Upper lobe of right lung (tissue), 1 donor: ENCODE measurements at regions not wholly inside any gene's neighbourhood (a gene's known extent, or its start where the extent isn't known, plus 50 kb on each side); places are given as distances from the start of the nearest gene placed in this dataset.

Experiments used
- ATAC-seq: fragments of 200-7000 bp; cut with Tn5 transposase; one replicate; pipeline ENCODE4 v1.9.1; 2020; ENCODE audit warnings: mild to moderate bottlenecking, moderate library complexity
- DNase-seq: peaks from one replicate; pipeline ENCODE4 v3.0.0-alpha.2; 2020
- H3K27ac ChIP-seq: fragments of 200-600 bp; one replicate; pipeline ENCODE4 v1.8.0; 2022
- H3K27me3 ChIP-seq: fragments of 200-600 bp; one replicate; pipeline ENCODE4 v1.8.0; 2022; ENCODE audit warnings: mild to moderate bottlenecking
- H3K36me3 ChIP-seq: fragments of 200-600 bp; one replicate; pipeline ENCODE4 v1.8.0; 2022
- H3K4me1 ChIP-seq: fragments of 200-600 bp; one replicate; pipeline ENCODE4 v1.8.0; 2022
- H3K4me3 ChIP-seq: fragments of 200-600 bp; one replicate; pipeline ENCODE4 v1.8.0; 2022; ENCODE audit warnings: mild to moderate bottlenecking
- H3K9me3 ChIP-seq: fragments of 200-600 bp; one replicate; pipeline ENCODE4 v1.8.0; 2022
- intact Hi-C: fragments of 100-400 bp; cut with DNase I; formaldehyde crosslinking; loops from one replicate; pipeline ENCODE4 v1.11.0; 2022
- TF ChIP-seq, protein P1 (sequence below): fragments of 200-600 bp; IDR thresholded peaks from one replicate; pipeline ENCODE4 v1.8.0; 2022; ENCODE audit warnings: antibody characterized with exemption
- donor health status: DM: no; HTN: yes; CAD: no; lungs with severe emphysema.

DNA sequence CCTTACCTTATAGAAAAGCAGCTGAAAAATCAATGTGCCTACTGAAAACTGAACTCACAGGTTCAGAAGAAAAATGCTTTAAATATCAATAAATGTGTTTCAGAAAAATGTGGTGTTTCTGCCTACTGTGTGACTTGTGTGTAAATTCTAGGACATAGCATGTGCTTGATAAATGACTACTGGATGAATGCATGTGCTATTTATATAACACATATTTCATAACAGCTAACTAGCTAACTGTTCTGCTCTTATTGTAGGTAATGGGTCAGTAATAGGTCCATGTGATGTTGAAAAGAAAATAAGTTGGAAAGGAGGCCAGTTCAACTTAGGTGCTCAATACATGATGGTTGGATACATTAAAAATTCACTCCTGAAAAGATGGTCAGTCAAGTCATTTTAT is 993.0 kb upstream of the LCORL start:
- Histone ChIP-seq H3K27ac (no peak overlapping the region), H3K9me3 (no peaks in the 10 kb centered on the region), H3K4me3 (no peak overlapping the region), H3K27me3 (no peaks in the 10 kb centered on the region), H3K36me3 (no peaks in the 10 kb centered on the region), H3K4me1 (no peaks in the 10 kb centered on the region)
- TF ChIP-seq, protein P1, sequence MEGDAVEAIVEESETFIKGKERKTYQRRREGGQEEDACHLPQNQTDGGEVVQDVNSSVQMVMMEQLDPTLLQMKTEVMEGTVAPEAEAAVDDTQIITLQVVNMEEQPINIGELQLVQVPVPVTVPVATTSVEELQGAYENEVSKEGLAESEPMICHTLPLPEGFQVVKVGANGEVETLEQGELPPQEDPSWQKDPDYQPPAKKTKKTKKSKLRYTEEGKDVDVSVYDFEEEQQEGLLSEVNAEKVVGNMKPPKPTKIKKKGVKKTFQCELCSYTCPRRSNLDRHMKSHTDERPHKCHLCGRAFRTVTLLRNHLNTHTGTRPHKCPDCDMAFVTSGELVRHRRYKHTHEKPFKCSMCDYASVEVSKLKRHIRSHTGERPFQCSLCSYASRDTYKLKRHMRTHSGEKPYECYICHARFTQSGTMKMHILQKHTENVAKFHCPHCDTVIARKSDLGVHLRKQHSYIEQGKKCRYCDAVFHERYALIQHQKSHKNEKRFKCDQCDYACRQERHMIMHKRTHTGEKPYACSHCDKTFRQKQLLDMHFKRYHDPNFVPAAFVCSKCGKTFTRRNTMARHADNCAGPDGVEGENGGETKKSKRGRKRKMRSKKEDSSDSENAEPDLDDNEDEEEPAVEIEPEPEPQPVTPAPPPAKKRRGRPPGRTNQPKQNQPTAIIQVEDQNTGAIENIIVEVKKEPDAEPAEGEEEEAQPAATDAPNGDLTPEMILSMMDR, result no peak
- no peak for ATAC-seq
- intact Hi-C loops, result no loop called here
- DNase-seq, result no peak

DNA sequence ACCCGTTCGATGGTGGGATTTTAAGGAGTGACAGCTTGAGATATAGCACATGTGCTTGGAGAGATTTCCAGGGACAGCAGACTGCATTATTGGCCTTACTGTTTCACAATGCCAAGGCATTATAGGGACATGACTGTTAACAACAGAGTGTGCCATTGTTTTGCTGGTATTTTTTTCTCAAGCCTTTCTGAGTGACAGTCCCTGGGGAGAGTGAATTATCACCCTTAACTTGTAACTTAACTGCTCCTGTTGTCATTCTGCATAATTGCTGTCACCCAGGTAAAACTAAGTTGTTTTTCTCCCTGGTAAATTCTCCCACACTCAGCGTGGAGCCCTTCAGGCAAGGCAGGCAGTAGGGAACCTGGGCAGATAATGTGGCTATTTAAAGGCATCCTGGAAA is 989.2 kb upstream of the LCORL start:
- intact Hi-C loops, result no loop called here
- TF ChIP-seq, protein P1, result no peak
- no peak for DNase-seq

GRCh38 chr4:19009881-19010280 is 988.3 kb upstream of the LCORL start:
- intact Hi-C loops, result no loop called here

More for the DNA sequence above, 989.2 kb upstream of the LCORL start:
- Histone ChIP-seq H3K27ac (no peak overlapping the region), H3K27me3 (no peaks in the 10 kb centered on the region), H3K36me3 (no peaks in the 10 kb centered on the region), H3K4me1 (no peaks in the 10 kb centered on the region), H3K4me3 (no peak overlapping the region), H3K9me3 (no peaks in the 10 kb centered on the region)
- ATAC-seq, result no peak

GRCh38 chr4:19005211-19005610 is 983.7 kb upstream of the LCORL start:
- ATAC-seq (no peak), DNase-seq (no peak)
- TF ChIP-seq, protein P1, result no peak
- H3K27me3 ChIP-seq, result no peaks in the 10 kb centered on the region
- intact Hi-C loops, result no loop called here
- H3K4me1 ChIP-seq, result no peaks in the 10 kb centered on the region
- H3K36me3 ChIP-seq, result no peaks in the 10 kb centered on the region
- H3K27ac ChIP-seq, result no peak overlapping the region
- H3K4me3 ChIP-seq, result no peak overlapping the region
- no peaks in the 10 kb centered on the region for H3K9me3 ChIP-seq

More at GRCh38 chr4:19009881-19010280, 988.3 kb upstream of the LCORL start:
- ATAC-seq, result no peak
- DNase-seq, result no peak
- no peaks in the 10 kb centered on the region for H3K4me1 ChIP-seq
- H3K36me3 ChIP-seq, result no peaks in the 10 kb centered on the region
- no peak overlapping the region for H3K4me3 ChIP-seq
- no peaks in the 10 kb centered on the region for H3K27me3 ChIP-seq
- H3K27ac ChIP-seq, result no peak overlapping the region
- TF ChIP-seq, protein P1, result no peak
- no peaks in the 10 kb centered on the region for H3K9me3 ChIP-seq

DNA sequence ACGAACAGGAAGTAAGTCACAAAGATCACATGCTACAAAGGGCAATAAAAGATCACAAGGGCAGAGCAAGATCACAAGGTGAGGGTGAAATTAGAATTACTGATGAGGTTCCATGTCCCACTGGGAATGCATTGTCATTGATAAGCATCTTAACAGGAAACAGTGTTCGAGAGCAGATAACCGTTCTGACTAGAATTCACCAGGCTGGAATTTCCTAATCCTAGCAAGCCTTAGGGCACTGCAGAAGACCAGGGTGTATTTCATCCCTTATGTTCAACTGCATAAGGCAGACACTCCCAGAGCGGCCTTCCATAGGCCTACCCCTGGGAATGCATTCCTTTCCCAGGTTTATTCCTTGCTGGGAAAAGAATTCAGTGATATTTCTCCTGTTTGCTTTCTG is 980.6 kb upstream of the LCORL start:
- ATAC-seq (no peak), DNase-seq (no peak)
- TF ChIP-seq, protein P1, result no peak
- Histone ChIP-seq H3K27me3 (no peaks in the 10 kb centered on the region), H3K27ac (no peak overlapping the region), H3K9me3 (no peaks in the 10 kb centered on the region), H3K4me3 (no peak overlapping the region), H3K4me1 (no peaks in the 10 kb centered on the region), H3K36me3 (no peaks in the 10 kb centered on the region)
- intact Hi-C loops, result no loop called here

DNA sequence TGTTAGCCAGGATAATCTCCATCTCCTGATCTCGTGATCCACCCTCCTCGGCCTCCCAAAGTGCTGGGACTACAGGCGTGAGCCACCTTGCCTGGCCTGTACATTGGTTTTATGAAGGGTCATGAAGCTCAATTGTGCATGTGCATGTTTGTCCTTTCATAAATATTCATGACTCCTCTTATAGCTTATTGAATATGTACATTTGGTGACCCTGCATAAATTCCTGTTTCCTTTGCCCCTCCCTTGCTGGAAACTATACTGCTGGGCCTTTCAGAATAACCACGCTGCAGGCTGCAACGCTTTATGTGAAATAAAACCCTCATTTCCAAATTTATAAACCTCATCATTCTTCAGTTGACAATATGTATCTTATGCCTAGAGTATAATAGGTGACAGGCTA is 978.0 kb upstream of the LCORL start:
- no peaks in the 10 kb centered on the region for H3K9me3 ChIP-seq
- DNase-seq (no peak), ATAC-seq (no peak)
- TF ChIP-seq, protein P1, result no peak
- H3K4me1 ChIP-seq, result no peaks in the 10 kb centered on the region
- H3K4me3 ChIP-seq, result no peak overlapping the region
- intact Hi-C loops, result no loop called here
- no peak overlapping the region for H3K27ac ChIP-seq
- no peaks in the 10 kb centered on the region for H3K36me3 ChIP-seq
- no peaks in the 10 kb centered on the region for H3K27me3 ChIP-seq
